Endodermal cell (in vitro differentiated cells): ENCODE measurements at regions not wholly inside any gene's neighbourhood (a gene's known extent, or its start where the extent isn't known, plus 50 kb on each side); places are given as distances from the start of the nearest gene placed in this dataset.

ENCODE experiments used
- DNase-seq: peaks from one replicate; pipeline ENCODE4 v3.0.0-alpha.2; 2017
- H3K27ac ChIP-seq: 2 replicates; pipeline ENCODE4 v1.5.1; 2013; ENCODE audit warnings: mild to moderate bottlenecking, low read depth, low read length, moderate library complexity
- H3K27me3 ChIP-seq: 2 replicates; pipeline ENCODE4 v1.6.1; 2013; ENCODE audit warnings: mild to moderate bottlenecking, low read length, moderate library complexity; ENCODE audit not compliant: insufficient read depth, control insufficient read depth, poor library complexity, severe bottlenecking
- H3K36me3 ChIP-seq: 2 replicates; pipeline ENCODE4 v1.7.0; 2013; ENCODE audit warnings: mild to moderate bottlenecking, low read length, moderate library complexity; ENCODE audit not compliant: control insufficient read depth, insufficient read depth
- H3K4me1 ChIP-seq: one replicate; pipeline ENCODE4 v1.7.0; 2013; ENCODE audit warnings: low read length; ENCODE audit not compliant: control insufficient read depth, insufficient read depth
- H3K4me3 ChIP-seq: 2 replicates; pipeline ENCODE4 v1.5.1; 2013; ENCODE audit warnings: mild to moderate bottlenecking, low read length, moderate library complexity
- H3K9ac ChIP-seq: 2 replicates; pipeline ENCODE4 v1.6.1; 2013; ENCODE audit warnings: mild to moderate bottlenecking, low read length, moderate library complexity; ENCODE audit not compliant: poor library complexity, severe bottlenecking; ENCODE audit errors: extremely low read depth
- H3K9me3 ChIP-seq: 2 replicates; pipeline ENCODE4 v1.6.1; 2013; ENCODE audit warnings: mild to moderate bottlenecking, low read length, moderate library complexity; ENCODE audit not compliant: control insufficient read depth
- H3K27ac Mint-ChIP-seq: 2 replicates; pipeline ENCODE4 v1.8.0; 2020; ENCODE audit warnings: mixed read lengths
- H3K27me3 Mint-ChIP-seq: 2 replicates; pipeline ENCODE4 v1.8.0; 2021; ENCODE audit warnings: mild to moderate bottlenecking, mixed read lengths; ENCODE audit not compliant: insufficient read depth
- H3K36me3 Mint-ChIP-seq: 2 replicates; pipeline ENCODE4 v1.8.0; 2020; ENCODE audit warnings: low read depth, mixed read lengths
- H3K4me1 Mint-ChIP-seq: 2 replicates; pipeline ENCODE4 v1.8.0; 2020; ENCODE audit warnings: mixed read lengths
- H3K4me3 Mint-ChIP-seq: 2 replicates; pipeline ENCODE4 v1.8.0; 2020; ENCODE audit warnings: mild to moderate bottlenecking, moderate library complexity, mixed read lengths
- H3K9me3 Mint-ChIP-seq: 2 replicates; pipeline ENCODE4 v1.8.0; 2020; ENCODE audit warnings: mild to moderate bottlenecking, mixed read lengths
- CTCF ChIP-seq: fragments of 200-600 bp; sonication (generic); conservative IDR thresholded peaks from 2 replicates; pipeline ENCODE4 v1.5.0; 2021; ENCODE audit warnings: antibody characterized with exemption, mild to moderate bottlenecking
- WGBS, 2 experiments: methylation state at CpG; one replicate each; pipeline versions ENCODE4 v1.1.5 to v1.1.7; 2013; ENCODE audit warnings: missing lambda C conversion rate in 2 of 2, mixed read lengths in 1 of 2; ENCODE audit not compliant: insufficient coverage in 1 of 2, insufficient read length in 1 of 2; 5-methylcytosine and 5-hydroxymethylcytosine counted together

- H3K36me3 Mint-ChIP-seq: no peaks in the 10 kb centered on the region
- peaks cover 2% of the 10 kb centered on the region for H3K4me1 Mint-ChIP-seq
- DNase-seq: no peak
- H3K27me3 Mint-ChIP-seq: no peaks in the 10 kb centered on the region
- TF ChIP-seq CTCF: no peak
- no peak overlapping the region for H3K27ac Mint-ChIP-seq
- no peaks in the 10 kb centered on the region for H3K4me1 ChIP-seq
- H3K36me3 ChIP-seq: no peaks in the 10 kb centered on the region
- H3K9ac ChIP-seq: no peak overlapping the region
- H3K9me3 Mint-ChIP-seq: no peaks in the 10 kb centered on the region
- WGBS, 2 experiments: 100% methylated on average over 1 of the region's 2 CpGs
- H3K4me3 ChIP-seq: no peak overlapping the region
- no peak overlapping the region for H3K4me3 Mint-ChIP-seq
- no peaks in the 10 kb centered on the region for H3K27me3 ChIP-seq
- H3K9me3 ChIP-seq: no peaks in the 10 kb centered on the region
- H3K27ac ChIP-seq: no peak overlapping the region
Measured at GRCh38 chr10:88185830-88186229, 322.4 kb downstream of the PTEN start.

DNA sequence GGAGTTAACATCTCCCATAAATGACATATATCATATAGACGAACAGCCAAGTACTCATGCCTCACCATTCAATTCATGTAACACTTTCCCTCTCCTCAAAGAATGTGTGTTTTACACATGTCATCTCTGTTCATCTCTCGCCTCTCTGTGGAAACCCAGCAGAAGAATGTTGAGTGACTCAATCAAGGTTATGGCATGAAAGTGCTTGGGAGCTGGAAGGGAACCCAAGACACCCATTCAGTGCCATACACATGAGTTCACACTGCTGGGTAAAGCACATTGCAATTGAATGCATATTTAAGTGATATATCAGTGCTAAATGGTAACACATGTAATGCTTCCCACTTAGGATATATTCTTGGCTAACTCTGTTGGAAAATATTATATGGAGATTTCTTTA is 322.9 kb downstream of the PTEN start:
- Histone ChIP-seq H3K9me3 (no peaks in the 10 kb centered on the region), H3K9ac (no peak overlapping the region), H3K4me3 (no peak overlapping the region), H3K27me3 (no peaks in the 10 kb centered on the region), H3K36me3 (no peaks in the 10 kb centered on the region), H3K27ac (no peak overlapping the region), H3K4me1 (no peaks in the 10 kb centered on the region)
- Mint-ChIP-seq H3K9me3 (no peaks in the 10 kb centered on the region), H3K4me1 (no peaks in the 10 kb centered on the region), H3K4me3 (no peak overlapping the region), H3K27me3 (no peaks in the 10 kb centered on the region), H3K36me3 (no peaks in the 10 kb centered on the region), H3K27ac (no peak overlapping the region)
- WGBS, 2 experiments: 83 to 93% methylated on average over 1 to 2 of the region's 2 CpGs
- TF ChIP-seq CTCF: no peak
- DNase-seq: no peak

DNA sequence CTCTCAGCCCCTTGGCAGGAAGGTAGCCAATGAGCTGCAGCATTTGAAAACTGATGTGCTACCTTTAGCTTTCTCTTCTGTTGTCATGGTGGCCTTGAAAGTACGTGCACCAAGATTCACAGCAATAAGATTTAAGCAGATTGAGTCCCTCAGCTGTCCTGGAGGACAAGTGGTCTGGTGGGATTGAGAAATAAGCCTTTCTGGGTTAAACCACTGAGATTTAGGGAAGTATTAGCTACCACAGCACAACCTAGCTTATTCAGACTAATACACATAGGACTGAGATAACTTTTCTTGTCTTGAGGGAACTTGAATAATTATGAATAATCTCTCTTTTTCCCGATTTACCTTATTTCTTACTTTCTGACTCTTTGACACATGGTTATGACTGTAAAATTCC is 324.0 kb downstream of the PTEN start:
- no peaks in the 10 kb centered on the region for H3K9me3 ChIP-seq
- no peak overlapping the region for H3K9ac ChIP-seq
- Mint-ChIP-seq H3K4me1 (no peaks in the 10 kb centered on the region), H3K27me3 (no peaks in the 10 kb centered on the region), H3K4me3 (no peak overlapping the region), H3K9me3 (no peaks in the 10 kb centered on the region), H3K36me3 (no peaks in the 10 kb centered on the region), H3K27ac (no peak overlapping the region)
- H3K4me1 ChIP-seq: no peaks in the 10 kb centered on the region
- DNase-seq: no peak
- TF ChIP-seq CTCF: no peak
- no peaks in the 10 kb centered on the region for H3K27me3 ChIP-seq
- WGBS, 2 experiments: 84 to 100% methylated on average over 1 to 2 of the region's 2 CpGs
- H3K27ac ChIP-seq: no peak overlapping the region
- no peak overlapping the region for H3K4me3 ChIP-seq
- no peaks in the 10 kb centered on the region for H3K36me3 ChIP-seq
